GM18502 (cell line): ENCODE measurements at regions not wholly inside any gene's neighbourhood (a gene's known extent, or its start where the extent isn't known, plus 50 kb on each side); places are given as distances from the start of the nearest gene placed in this dataset.
"Not testable (repeated sequence)": the region's sequence is repeated elsewhere in the genome, so short reads cannot be mapped to it uniquely, and the experiment has no call there.

Source experiments
- ATAC-seq: cut with Tn5 transposase; IDR thresholded peaks from one replicate; pipeline ENCODE4 v1.9.1; 2021; ENCODE audit warnings: mild to moderate bottlenecking; ENCODE audit not compliant: unreplicated experiment, poor library complexity

DNA sequence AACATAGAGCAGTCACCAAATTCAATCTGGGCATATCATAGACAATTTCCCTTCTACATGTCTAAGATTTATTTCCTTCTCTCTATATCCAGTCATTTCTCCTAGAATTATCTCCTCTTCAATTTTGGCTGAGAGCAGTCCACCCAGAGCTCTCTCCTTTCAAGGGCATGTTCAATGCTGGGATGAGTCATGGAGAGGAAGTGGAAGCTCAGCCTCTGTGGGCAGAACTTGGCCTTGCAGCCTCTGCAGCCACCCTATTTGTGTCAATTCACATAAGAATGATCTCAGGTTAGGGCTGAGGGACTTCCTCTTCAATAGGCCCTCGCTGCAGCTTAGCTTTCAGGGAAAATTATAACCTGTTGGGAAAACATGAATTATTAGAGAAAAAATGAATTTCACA, 560.8 kb downstream of the POM121L12 start:
- ATAC-seq, result no peak

DNA sequence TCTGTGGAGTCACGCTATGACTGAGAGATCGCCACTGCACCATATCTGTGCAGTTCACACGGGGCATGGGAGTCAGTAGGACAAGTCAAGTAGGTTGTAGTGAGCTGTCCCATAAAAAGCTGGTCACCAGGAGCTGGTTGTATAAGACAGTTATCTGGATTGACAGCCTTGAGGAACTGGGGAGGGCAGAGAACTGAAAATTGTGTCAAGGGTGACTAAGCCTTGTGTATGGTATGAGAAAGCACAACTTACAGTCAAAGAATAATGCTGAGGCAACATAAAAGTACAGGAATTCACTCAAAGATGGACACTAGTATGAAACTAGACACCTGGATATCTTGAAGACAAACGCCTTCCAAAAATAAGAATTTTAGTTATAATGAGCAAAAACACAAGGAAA, 564.9 kb downstream of the POM121L12 start:
- ATAC-seq, result no peak

DNA sequence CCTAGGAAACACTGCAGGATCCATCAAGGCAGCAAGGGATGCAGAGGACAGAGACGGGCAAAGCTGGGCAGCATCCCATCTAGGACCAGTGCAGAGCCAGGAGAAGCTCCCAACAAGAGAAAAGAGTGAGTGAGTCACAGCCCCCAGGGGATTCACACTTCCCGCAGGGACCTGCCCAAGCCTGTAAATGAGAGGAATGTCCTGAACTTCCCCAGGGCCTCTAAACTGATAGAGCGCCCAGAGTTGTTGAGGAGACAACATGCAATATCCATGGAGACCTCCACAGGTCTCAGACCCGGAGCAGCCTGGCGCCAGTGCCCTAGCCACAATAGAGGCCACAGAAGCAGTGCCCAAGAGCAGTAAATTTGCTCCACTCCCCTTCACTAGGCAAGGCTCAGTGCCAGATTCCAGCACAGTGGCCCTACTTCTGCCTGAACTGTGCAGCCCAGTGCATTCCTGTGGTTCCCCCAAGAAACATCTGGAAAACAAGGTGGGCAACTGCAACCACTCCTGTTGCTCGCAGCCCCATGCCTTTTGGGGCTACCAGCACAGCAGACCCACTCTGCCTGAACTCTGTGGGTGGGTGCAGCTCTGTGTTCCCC, 567.5 kb downstream of the POM121L12 start:
- no peak for ATAC-seq

DNA sequence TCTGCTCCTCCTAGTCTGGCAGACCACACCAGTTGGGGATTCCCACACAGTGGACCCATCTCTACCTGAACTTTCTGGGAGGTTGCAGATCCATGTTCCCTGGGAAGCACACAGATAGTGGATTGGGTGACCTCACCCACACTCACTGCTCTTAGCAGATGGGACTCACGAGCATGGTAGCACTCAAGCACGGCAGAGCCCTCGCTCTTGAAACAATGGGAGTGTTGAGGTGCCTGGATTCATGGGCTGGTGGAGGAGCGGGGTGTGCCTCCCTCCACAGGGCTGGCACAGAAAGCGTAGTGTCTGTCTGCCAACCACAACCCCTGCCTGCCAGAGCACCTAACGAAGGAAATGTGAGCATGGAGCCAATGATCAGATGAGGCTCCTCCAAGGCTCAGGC, 568.0 kb downstream of the POM121L12 start:
- no peak for ATAC-seq

DNA sequence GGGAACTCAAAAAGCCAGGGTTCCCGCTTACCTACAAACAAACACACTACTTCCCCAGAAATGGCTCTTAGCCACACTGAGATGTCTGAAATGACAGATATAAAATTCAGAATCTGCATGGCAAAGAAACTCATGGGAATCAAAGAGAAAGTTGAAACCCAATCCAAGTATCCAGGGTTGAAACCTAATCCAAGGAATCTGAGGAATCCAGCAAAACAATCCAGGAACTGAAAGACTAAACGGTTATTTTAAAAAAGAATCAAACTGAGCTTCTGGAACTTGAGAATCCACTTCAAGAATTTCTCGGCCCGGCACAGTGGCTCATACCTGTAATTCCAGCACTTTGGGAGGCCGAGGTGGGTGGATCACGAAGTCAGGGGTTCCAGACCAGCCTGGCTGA, 568.8 kb downstream of the POM121L12 start:
- ATAC-seq, result no peak

DNA sequence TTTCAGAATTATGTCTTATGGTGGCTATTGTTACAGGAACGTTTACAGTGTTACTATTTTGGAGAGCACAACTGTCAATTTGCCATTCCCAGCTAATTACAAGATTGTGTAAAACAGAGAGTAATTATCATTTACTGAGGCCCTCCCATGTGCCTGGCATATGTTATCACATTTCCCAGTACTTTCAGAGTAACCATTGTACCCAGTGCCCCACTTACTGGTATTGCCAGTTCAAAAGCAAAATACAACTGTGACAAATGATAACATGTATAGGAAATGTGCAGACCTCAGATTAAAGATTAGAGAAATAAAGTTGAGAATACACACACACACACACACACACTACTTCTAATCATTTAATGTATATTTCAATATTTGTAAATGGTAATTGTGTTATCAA, 572.5 kb downstream of the POM121L12 start:
- ATAC-seq, result no peak

DNA sequence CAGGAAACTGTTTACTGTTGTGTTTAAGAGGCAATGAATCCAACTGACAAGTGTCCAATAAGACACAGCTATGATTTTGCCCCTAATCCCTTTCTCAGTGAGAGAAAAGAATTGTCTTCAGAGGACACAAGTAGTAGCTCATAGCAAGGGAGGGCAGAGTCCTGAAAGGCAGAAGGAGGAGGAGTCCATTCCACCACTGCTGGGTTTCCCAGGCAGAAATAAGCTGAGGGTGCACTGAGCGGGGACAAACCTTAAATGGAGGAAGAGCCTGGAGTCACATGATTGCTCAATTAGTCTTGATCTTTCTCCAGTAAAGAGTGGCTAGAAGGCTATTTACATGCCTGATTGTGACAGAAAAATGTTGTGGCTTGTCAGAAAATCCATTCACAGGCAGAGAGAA, 573.8 kb downstream of the POM121L12 start:
- ATAC-seq, result no peak

DNA sequence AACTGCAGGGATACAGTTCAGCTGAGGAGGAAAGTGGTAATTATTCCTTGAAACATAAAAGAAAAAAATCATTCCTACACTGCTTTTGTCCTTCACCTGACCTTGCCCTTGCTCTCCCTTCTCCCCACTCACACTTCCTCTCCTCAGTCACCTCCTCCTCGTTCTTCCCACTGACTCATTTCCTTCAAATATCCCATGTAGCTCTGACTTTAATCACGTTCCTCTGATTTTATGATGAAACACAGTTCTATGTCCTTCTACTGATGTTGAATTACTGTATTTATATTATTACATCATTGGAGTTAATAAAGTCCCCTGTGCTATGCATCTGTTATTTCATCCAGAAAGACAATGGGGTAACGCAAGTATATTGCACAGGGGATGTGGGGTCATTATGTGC, 575.6 kb downstream of the POM121L12 start:
- ATAC-seq, result no peak

DNA sequence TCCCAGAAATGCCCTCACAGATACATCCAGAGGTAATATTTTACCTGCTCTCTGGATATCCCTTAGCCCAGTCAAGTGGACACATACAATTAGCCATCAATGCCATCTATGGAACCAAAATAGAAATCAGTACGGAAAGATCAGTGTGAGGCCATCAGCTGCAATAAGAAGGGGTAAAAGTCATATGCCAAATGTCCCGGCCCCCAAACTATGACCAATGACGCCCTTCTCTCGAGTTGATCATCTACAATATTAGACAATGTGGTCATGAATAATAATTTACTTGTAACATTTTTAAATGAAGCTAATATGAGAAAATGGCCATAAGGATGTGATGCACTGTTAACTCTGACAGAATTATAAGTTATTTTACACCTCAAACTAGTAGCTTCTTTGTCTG, 588.9 kb downstream of the POM121L12 start:
- no peak for ATAC-seq

DNA sequence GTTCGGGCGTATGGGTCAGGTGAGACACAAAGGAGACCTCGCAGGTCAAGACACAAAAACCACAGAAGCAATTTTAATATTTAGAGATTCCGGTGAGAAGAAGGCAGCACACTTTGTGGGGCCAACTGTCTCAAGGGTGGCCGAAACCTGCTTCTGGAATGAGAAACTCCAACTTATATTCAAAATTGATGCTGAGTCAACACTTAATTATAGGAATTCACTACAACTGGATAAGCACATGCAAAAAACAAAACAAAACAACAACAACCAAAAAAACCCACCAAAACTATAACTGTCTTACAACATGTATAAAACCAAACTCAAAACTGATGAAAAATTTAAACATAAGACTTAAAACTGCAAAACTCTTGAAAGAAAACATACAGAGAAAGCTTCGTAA, 593.3 kb downstream of the POM121L12 start:
- ATAC-seq, result no peak

DNA sequence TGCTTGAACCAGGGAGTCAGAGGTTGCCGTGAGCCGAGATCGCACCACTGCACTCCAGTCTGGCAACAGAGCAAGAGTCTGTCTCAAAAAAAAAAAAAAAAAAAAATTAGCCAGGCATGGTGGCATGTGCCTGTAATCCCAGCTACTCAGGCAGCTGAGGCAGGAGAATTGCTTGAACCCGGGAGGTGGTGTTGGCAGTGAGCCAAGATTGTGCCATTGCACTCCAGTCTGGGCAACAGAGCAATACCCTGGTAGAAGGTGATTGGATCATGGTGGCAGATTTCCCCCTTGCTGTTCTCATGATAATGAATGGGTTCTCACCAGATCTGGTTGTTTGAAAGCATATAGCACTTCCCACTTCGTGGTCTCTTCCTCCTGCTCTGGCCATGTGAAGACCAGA, 599.8 kb downstream of the POM121L12 start:
- not testable (repeated sequence) for ATAC-seq

DNA sequence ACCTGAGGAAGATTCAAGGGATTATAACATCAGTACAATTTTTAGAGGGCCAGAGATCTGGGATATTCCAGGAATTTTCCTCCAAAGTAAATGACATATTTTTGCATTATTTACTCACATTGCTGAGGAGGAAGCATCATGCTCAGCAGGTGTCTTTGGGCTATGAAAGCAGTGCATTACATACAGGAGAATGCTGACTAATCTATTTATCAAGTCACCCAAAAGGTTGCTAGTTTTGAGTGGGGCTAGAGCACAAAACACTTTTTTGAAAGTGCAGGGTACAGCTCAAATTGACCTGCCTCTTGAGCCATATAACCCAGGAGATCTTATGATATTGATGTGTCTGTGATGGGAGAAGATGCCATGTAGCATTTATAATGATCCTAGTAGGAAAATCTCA, 603.1 kb downstream of the POM121L12 start:
- ATAC-seq, result no peak

DNA sequence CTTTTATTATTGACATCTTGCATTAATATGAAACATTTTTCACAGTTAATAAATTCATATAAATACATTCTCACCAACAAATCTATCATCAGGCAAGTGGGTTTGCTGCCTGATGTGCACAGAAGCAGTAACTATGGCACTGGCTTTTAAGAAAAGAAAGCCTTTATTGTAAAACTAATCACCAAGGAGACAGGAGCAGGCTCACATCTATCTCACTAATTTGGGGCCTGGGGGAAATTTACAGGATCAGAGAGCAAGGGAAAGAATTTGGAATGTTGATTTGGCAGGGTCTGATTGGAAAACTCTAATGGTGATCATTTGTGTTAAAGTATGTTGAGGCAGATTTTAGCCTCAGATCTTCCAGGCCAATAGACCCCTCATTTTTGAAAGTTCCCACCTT, 605.7 kb downstream of the POM121L12 start:
- no peak for ATAC-seq

DNA sequence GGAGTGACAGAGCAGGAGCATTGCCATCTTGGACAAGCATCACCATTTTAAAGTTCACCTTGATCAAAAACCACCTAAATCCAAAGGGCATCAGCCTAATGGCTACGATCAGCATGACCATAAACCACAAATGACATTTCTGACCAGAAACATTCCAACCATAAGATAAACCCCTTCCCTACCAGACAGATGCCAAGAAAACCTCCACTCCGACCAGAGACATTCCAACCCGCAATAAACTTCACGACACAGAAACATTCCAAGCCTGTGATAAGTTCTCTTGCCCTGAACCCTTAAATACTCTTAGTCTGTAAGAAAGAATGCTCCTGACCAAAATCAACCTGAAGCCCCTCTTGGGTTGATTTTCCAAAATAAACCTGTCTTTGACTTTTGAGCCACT, 606.9 kb downstream of the POM121L12 start:
- no peak for ATAC-seq

DNA sequence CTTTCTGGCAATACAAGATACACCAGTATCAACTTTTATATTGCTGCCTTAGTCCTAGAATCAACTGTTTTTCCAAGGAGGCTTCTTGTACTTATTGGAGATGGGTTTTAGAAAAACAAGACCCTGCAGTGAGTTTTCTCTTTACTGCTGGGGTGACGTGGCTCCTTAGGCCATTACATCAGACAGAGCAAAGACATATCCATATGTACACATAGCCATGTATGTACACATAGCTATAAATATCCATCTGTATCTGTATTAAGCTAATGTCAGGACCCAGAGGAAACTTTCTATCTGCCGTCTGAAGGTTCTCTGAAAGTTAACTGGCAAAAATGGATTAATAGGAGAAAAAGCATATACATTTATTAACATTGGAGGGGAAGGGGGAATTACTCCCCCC, 607.4 kb downstream of the POM121L12 start:
- no peak for ATAC-seq

DNA sequence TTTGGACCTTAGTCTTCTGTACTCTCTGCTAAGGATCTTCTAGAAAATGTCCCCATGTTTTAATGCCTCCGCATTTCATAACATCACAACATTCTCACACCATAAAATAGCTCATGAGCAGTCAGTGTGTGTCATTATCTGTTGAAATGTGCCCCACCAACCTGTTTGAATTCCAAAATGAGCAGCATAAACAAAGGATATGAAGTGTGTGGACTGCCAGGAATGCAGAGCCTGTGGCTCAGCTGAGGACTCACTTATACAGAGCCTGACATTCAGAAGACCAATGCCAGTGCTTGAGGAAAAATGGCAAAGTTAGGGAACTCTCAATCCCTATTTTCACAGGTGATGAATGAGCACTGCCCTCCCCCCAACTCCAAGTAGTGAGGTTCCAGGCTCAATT, 621.4 kb downstream of the POM121L12 start:
- ATAC-seq, result no peak

DNA sequence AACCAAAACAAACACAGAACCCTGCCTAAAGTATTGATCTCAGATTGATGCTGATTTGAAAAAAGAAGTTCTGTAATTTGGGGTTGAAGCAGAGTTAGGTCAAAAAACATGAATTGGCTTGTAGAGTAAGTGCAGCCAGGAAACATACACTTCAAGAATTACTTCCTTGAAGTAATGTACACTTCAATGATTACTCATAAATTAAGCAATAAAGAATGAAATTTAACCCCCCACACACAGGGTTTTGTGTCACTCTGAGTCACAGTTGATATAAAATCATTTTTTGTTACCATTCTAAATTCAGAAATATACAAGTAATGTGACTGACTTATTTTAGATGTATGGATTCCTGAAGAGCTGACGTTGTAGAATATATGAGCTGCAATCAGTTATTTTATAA, 622.2 kb downstream of the POM121L12 start:
- no peak for ATAC-seq

DNA sequence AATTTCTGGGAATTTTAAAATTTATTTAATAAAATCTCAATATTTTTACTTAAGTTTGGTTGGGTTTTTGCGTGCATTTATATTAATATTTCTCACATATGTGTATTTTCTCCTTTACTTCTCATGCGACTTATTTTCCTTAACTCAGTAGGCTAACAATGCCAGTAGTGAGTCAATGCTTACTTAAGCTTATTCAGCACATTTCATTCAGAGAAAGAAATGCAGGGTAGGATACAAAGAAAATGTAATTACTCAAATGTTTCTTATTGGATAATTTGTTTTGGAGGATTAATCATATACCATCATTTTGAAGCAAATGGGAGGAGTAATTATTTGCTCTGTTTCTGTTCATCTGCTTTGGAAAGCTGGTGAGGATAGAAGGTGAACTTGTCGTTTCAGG, 623.5 kb downstream of the POM121L12 start:
- no peak for ATAC-seq

DNA sequence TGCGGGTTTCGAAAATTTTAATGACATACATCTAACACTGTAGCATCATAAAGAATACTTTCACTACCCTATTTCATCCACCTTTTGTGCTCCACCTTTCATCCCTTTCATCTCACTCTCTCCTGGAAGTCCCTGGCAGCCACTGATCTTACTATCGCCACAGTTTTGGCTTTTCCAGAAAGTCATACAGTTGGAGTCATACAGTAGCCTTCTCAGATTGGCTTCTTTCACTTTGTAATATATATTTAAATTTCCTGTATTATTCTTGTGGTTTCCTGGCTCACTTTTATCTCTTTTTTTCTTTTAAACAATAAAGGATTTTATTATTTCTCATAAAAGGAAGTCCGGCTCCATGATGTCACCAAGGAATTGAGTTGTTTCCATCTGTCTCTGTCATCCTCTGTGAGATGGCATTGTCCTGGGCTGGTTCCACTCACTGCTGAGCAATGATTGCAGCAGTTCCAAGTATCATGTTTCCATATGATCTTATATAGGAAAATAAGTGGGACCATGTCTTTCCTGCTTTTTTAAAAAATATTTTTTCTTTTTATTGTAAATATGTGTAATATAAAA, 626.3 kb downstream of the POM121L12 start:
- ATAC-seq, result no peak

DNA sequence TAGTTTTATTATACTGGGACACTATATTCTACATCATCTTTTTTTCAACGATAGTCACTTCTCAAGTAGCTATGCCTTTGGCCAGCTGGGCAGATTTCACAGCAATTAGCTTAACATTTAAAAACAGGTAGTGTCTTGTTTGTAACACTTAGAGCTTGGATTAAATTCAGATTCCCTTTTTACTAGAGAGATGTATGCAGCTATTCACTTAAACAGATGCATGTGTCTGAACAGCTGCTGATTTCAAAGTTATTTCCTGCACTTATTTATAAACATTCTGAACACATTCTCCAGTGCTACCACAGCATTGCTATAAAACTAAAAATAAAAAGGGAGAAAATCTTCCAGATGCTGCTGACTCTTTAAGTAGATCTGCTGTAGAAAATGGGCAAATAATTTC, 637.2 kb downstream of the POM121L12 start:
- no peak for ATAC-seq

DNA sequence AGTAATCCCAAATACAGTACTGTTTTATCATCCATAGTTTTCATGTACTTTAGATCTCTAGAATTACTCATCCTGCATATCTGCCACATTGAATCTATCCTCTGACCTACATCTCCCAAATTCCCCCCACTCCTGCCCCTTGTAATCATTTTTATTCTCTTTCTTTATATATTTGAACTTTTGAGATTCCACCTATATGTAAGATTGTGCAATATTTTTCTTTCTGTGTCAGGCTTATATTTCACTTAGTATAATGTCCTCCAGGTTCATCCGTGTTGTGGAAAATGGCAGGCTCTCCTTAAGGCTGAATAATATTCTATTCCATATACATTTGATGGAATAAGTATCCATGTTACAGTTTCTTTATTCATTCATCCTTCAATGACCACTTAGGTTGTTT, 640.4 kb downstream of the POM121L12 start:
- ATAC-seq, result no peak

DNA sequence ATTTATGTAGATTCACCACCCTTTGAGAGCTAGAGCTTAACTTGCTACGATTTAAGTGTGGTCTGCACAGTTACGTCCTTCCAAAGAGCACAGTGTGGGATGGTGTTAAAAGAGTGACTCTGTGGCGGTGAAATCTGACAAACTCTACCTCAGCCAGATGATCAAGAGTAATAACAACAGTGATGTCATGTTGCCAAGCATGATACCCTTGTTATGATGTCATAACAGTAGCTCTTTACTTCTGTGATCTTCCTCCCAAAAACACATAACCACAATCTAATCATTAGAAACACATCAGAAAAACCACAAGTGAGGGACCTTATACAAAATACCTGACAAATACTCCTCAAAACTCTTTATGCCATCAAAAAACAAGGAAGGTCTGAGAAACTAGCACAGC, 649.3 kb downstream of the POM121L12 start:
- ATAC-seq, result no peak

DNA sequence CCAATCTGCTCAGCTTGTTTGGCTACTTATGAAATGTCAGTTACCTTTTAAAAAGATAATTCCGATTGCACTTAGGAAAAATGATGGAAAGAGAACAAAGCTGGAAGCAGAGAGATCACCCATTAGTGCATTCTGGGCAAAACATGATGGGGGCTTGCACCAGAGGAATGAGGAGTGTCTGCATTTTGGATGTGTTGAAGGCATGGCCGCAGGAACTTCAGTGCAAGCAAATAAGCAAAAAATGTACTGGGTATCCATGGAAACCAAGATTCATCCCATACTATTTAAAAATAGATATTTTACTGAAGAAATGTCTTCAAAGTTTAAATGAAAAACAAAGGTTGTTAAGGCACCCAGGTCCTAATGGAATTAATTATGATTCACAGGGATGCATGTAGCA, 655.0 kb downstream of the POM121L12 start:
- no peak for ATAC-seq
